Stimulated activated CD4-positive, alpha-beta T cell treated with anti-CD3 and anti-CD28 coated beads, Interleukin-2, amount 100 ng/mL, for 48 hours (primary cell): ENCODE measurements at regions not wholly inside any gene's neighbourhood (a gene's known extent, or its start where the extent isn't known, plus 50 kb on each side); places are given as distances from the start of the nearest gene placed in this dataset.
"Not testable (repeated sequence)": the region's sequence is repeated elsewhere in the genome, so short reads cannot be mapped to it uniquely, and the experiment has no call there.

Experiments
- DNase-seq, 2 donors: peaks; one replicate each; pipeline ENCODE4 v3.0.0-alpha.2; 2020

- no peak for DNase-seq
These were observed 71.3 kb upstream of the KIT start for GRCh38 chr4:54586320-54586955.

GRCh38 chr4:54587107-54587891, 70.5 kb upstream of the KIT start:
- DNase-seq: no peak

GRCh38 chr4:54588404-54588803, 69.4 kb upstream of the KIT start:
- DNase-seq: no peak

DNA sequence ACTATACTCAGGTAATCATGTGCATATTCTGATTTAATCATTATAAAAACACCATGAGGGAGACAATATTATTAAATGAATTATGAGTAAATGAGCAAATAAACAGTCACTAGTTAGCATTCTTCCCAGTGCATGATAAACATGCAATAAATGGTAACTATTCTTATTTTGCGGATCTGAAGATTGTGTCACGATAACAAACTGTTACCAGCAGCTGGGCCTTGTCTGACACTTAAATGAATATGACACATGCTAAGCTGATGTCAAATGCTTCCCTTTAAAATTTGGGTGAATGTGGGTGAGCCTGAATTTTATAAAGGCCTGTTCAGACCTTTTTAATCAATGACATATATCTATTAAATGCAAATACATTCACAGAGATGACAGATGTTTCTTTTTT, 68.2 kb upstream of the KIT start:
- DNase-seq: no peak

DNA sequence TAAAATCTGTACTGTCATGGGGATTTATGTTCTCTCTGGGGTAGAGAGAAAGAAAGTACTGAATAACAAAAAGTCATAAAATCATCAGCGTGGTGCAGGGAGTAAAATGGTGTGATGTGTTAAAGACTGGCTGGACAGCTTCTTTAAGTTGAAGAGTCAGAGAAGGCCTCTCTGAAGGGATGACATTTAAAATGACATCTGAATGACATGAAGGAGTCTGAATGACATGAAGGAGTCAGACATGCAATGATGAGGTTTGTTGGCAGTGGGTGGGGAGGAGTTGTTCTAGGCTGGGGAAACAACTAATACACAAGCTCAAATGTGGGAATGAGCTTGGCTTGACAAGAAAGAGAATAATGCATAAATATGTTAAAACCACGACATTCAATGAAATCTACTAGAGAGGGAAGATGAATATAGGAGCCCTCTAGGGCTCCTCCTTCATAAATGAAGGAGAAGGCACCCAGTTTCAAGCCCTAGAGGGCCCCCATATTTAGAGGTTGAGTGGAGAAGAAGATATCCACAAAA, 63.9 kb upstream of the KIT start:
- no peak for DNase-seq

GRCh38 chr4:54596201-54596600, 61.6 kb upstream of the KIT start:
- DNase-seq: no peak

DNA sequence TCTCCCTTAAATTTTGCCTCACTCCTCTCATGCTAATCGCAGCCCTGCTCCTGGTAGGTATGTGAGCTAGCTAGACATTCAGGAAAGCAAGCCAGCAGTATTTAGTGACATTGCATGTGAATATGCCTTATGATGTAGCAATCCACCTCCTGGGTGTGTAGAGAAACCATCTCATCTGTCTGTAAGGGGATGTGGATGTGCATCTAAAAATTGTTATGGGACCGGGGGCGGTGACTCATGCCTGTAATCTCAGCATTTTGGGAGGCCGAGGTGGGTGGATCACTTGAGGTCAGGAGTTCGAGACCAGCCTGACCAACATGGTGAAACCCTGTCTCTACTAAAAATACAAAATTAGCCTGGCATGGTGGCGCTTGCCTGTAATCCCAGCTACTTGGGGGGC, 60.1 kb upstream of the KIT start:
- DNase-seq: not testable (repeated sequence)

- not testable (repeated sequence) for DNase-seq
These were observed 55.6 kb upstream of the KIT start for GRCh38 chr4:54602175-54602574.

- no peak for DNase-seq
These were observed 50.7 kb upstream of the KIT start for GRCh38 chr4:54607067-54607466.

DNA sequence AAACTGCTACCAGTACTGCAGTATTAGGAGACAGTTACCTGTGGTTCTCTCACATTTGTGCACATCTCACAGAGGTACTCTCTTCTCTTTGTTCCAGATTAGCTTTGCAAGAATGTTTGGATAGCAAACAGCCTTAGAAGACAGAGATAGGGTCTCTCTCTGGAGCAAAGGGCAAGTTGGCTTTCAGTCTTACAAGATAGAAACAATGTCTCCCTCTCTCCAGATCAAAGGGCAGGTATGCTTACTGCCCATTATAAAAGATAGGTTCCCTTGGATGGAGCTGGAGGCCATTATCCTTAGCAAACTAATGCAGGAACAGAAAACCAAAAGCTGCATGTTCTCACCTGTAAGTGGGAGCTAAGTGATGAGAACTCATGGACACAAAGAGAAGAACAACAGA, 50.2 kb upstream of the KIT start:
- DNase-seq: no peak
